ENCODE measurements at regions not wholly inside any gene's neighbourhood (a gene's known extent, or its start where the extent isn't known, plus 50 kb on each side); places are given as distances from the start of the nearest gene placed in this dataset.

DNA sequence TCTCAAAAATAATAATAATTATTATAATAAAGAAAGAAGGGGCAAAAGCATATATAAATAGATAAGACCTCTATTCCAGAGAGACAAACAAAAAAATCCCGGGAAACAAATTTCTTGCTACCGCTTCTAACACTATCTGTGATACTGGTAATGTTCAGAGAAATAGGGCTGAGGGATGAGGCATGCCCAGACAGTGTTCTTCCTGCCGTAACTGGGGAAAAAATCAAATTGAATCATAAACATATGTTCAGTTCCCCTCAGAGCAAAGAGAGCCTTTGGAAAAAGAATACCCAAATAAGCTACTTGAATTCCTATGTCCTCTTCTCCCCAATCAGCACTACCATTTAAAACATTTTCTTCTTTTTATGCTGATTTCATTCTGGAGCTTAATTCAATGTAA, 688.0 kb downstream of the KCNJ2 start:
- Histone ChIP-seq H3K9me2 (ENCODE audit: insufficient read depth) (no peaks in the 10 kb centered on the region), H3K36me3 (ENCODE audit: low read depth) (no peaks in the 10 kb centered on the region), H3K9me3 (ENCODE audit: insufficient read depth, low read depth) (peaks cover 3% of the 10 kb centered on the region; the same call in 1 of the 2 replicates), H3K27ac (no peak overlapping the region), H3K4me2 (no peak overlapping the region), H4K20me1 (ENCODE audit: insufficient read depth) (no peaks in the 10 kb centered on the region), H3K4me3 (no peak overlapping the region), H3F3A (ENCODE audit: insufficient read depth, low read depth) (no peaks in the 10 kb centered on the region; the same call in 1 of the 2 replicates), H3K79me2 (ENCODE audit: low read depth) (no peaks in the 10 kb centered on the region), H3K27me3 (ENCODE audit: insufficient read depth, low read depth) (no peaks in the 10 kb centered on the region), H2AFZ (no peak overlapping the region), H3K4me1 (replicated peaks; ENCODE audit: insufficient read depth) (no peaks in the 10 kb centered on the region)
- no peak for DNase-seq
- CTCF ChIA-PET, result no interaction called here
- intact Hi-C loops (cut with micrococcal nuclease; ENCODE audit: unreplicated experiment), result no loop called here
- TF ChIP-seq, protein P1, sequence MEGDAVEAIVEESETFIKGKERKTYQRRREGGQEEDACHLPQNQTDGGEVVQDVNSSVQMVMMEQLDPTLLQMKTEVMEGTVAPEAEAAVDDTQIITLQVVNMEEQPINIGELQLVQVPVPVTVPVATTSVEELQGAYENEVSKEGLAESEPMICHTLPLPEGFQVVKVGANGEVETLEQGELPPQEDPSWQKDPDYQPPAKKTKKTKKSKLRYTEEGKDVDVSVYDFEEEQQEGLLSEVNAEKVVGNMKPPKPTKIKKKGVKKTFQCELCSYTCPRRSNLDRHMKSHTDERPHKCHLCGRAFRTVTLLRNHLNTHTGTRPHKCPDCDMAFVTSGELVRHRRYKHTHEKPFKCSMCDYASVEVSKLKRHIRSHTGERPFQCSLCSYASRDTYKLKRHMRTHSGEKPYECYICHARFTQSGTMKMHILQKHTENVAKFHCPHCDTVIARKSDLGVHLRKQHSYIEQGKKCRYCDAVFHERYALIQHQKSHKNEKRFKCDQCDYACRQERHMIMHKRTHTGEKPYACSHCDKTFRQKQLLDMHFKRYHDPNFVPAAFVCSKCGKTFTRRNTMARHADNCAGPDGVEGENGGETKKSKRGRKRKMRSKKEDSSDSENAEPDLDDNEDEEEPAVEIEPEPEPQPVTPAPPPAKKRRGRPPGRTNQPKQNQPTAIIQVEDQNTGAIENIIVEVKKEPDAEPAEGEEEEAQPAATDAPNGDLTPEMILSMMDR (conservative IDR thresholded peaks at IDR 0.05), result no peak
- no peak for TF ChIP-seq EZH2 (IDR thresholded peaks at IDR 0.05; ENCODE audit: low read depth)
- POLR2A ChIA-PET (ENCODE audit: unreplicated experiment), result no interaction called here
- BruUV-seq (replicated peaks), result no TSS peak

DNA sequence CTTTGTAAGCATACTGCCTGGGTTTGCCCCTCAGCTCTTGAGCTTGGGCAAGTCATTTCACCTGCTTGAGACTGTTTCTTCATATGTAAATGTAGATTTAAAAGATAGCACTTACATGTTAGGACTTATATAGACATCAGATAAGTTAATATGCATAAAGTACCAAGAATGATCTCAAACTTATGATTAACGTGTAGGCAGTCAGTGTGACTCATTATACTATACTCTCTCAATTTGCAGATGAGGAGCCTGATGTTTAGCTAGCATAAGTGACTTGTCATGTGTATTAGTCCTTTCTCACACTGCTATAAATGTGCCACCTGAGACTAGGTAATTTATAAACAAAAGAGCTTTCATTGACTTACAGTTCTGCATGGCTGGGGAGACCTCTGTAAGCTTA, 690.5 kb downstream of the KCNJ2 start:
- no peak overlapping the region for H2AFZ ChIP-seq
- no peak overlapping the region for H3K4me3 ChIP-seq
- H4K20me1 ChIP-seq (ENCODE audit: insufficient read depth), result no peaks in the 10 kb centered on the region
- DNase-seq, result no peak
- TF ChIP-seq EZH2 (IDR thresholded peaks at IDR 0.05; ENCODE audit: low read depth), result no peak
- TF ChIP-seq, protein P1 (conservative IDR thresholded peaks at IDR 0.05), result no peak
- CTCF ChIA-PET, result no interaction called here
- intact Hi-C loops (cut with micrococcal nuclease; ENCODE audit: unreplicated experiment), result no loop called here
- H3K79me2 ChIP-seq (ENCODE audit: low read depth), result no peaks in the 10 kb centered on the region
- H3F3A ChIP-seq (ENCODE audit: insufficient read depth, low read depth), result no peaks in the 10 kb centered on the region; the same call in 1 of the 2 replicates
- no peaks in the 10 kb centered on the region for H3K4me1 ChIP-seq (replicated peaks; ENCODE audit: insufficient read depth)
- H3K36me3 ChIP-seq (ENCODE audit: low read depth), result no peaks in the 10 kb centered on the region
- BruUV-seq (replicated peaks), result no TSS peak
- peaks cover 5% of the 10 kb centered on the region; the same call in 1 of the 2 replicates for H3K9me3 ChIP-seq (ENCODE audit: insufficient read depth, low read depth)
- H3K27ac ChIP-seq, result no peak overlapping the region
- H3K9me2 ChIP-seq (ENCODE audit: insufficient read depth), result no peaks in the 10 kb centered on the region
- POLR2A ChIA-PET (ENCODE audit: unreplicated experiment), result no interaction called here
- no peak overlapping the region for H3K4me2 ChIP-seq
- no peaks in the 10 kb centered on the region for H3K27me3 ChIP-seq (ENCODE audit: insufficient read depth, low read depth)

DNA sequence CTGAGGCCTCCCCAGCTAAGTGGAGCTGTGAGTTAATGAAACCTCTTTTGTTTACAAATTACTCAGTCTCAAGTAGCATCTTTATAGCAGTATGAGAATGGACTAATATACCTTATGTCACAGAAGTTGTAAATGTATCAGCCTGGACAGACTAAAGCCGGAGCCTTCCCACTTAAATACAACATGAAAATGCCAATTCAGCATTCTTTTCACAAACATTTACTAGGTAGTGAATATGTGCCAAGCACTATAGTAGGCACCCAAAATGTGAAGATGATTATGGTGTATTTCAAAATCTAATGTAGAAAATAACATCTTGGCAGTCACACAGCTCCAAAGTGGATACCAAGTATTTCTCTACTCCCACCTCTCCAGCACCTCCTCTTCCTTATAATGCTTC, 693.0 kb downstream of the KCNJ2 start:
- H2AFZ ChIP-seq, result no peak overlapping the region
- no peak for DNase-seq
- H3K79me2 ChIP-seq (ENCODE audit: low read depth), result no peaks in the 10 kb centered on the region
- BruUV-seq (replicated peaks), result no TSS peak
- H3K4me1 ChIP-seq (replicated peaks; ENCODE audit: insufficient read depth), result no peaks in the 10 kb centered on the region
- no peaks in the 10 kb centered on the region for H3F3A ChIP-seq (ENCODE audit: insufficient read depth, low read depth)
- H3K27ac ChIP-seq, result no peak overlapping the region
- TF ChIP-seq EZH2 (IDR thresholded peaks at IDR 0.05; ENCODE audit: low read depth), result no peak
- H3K36me3 ChIP-seq (ENCODE audit: low read depth), result no peaks in the 10 kb centered on the region
- H3K9me3 ChIP-seq (ENCODE audit: insufficient read depth, low read depth), result peaks cover 5% of the 10 kb centered on the region; the same call in 1 of the 2 replicates
- no peak overlapping the region for H3K4me2 ChIP-seq
- POLR2A ChIA-PET (ENCODE audit: unreplicated experiment), result no interaction called here
- H3K9me2 ChIP-seq (ENCODE audit: insufficient read depth), result no peaks in the 10 kb centered on the region
- CTCF ChIA-PET, result no interaction called here
- intact Hi-C loops (cut with micrococcal nuclease; ENCODE audit: unreplicated experiment), result no loop called here
- H4K20me1 ChIP-seq (ENCODE audit: insufficient read depth), result no peaks in the 10 kb centered on the region
- H3K27me3 ChIP-seq (ENCODE audit: insufficient read depth, low read depth), result no peaks in the 10 kb centered on the region
- H3K4me3 ChIP-seq, result no peak overlapping the region

Data from PC-9 (cell line).